Stomach (tissue), 8 donors: ENCODE measurements at regions not wholly inside any gene's neighbourhood (a gene's known extent, or its start where the extent isn't known, plus 50 kb on each side); places are given as distances from the start of the nearest gene placed in this dataset.

ENCODE experiments used
- DNase-seq, 2 donors: peaks; one replicate each; pipeline versions ENCODE4 v3.0.0 to v3.0.0-alpha.2; 2013 to 2019
- H3K27ac ChIP-seq, 5 donors: fragments of 200-600 bp in 4 of 5; sonication (generic) in 4 of 5; one replicate each; pipeline ENCODE4 v1.5.1; 2013 to 2019; ENCODE audit warnings: mild to moderate bottlenecking in 1 of 5, moderate library complexity in 1 of 5
- H3K27me3 ChIP-seq, 3 donors: fragments of 200-600 bp; sonication (generic); one replicate each; pipeline ENCODE4 v1.5.1; 2017 to 2019; ENCODE audit warnings: mixed run types in 1 of 3
- H3K36me3 ChIP-seq, 4 donors: fragments of 200-600 bp; sonication (generic); 1 replicate in 3 of 4; 2 replicates in 1 of 4; pipeline ENCODE4 v1.5.1; 2016 to 2019
- H3K4me1 ChIP-seq, 4 donors: fragments of 200-600 bp; sonication (generic); one replicate each; pipeline ENCODE4 v1.5.1; 2016 to 2019
- H3K4me3 ChIP-seq, 4 donors: fragments of 200-600 bp; sonication (generic) in 3 of 4; one replicate each; pipeline ENCODE4 v1.5.1; 2016 to 2019; ENCODE audit warnings: mild to moderate bottlenecking in 1 of 4
- H3K9me3 ChIP-seq, 4 donors: fragments of 200-600 bp; sonication (generic); one replicate each; pipeline ENCODE4 v1.5.1; 2016 to 2019
- CTCF ChIP-seq, 7 experiments: fragments of 450-650 bp in 4 of 7; fragments of 200-600 bp in 3 of 7; sonication (generic) in 3 of 7; IDR thresholded peaks; one replicate each; pipeline ENCODE4 v1.5.1; 2016 to 2019; ENCODE audit warnings: antibody characterized with exemption in 7 of 7, control low read depth in 2 of 7, mild to moderate bottlenecking in 1 of 7
- EP300 ChIP-seq: sonication (generic); formaldehyde crosslinking; IDR thresholded peaks from one replicate; pipeline ENCODE4 v1.6.1; 2017; ENCODE audit warnings: antibody characterized with exemption
- POLR2A ChIP-seq, 4 donors: fragments of 450-650 bp; IDR thresholded peaks; one replicate each; pipeline ENCODE4 v1.6.1; 2016; ENCODE audit warnings: antibody characterized with exemption in 4 of 4, control low read depth in 2 of 4, mild to moderate bottlenecking in 1 of 4, moderate library complexity in 1 of 4
- POLR2AphosphoS5 ChIP-seq, 3 donors: sonication (generic); formaldehyde crosslinking; IDR thresholded peaks; one replicate each; pipeline ENCODE4 v1.6.1; 2016; ENCODE audit warnings: antibody characterized with exemption in 3 of 3
- WGBS, 5 donors: extraction: QIAGEN DNeasy Blood & Tissue Kit in 3 of 5; methylation state at CpG; one replicate each; pipeline versions ENCODE4 v1.1.5 to v1.1.7; 2013 to 2018; 5-methylcytosine and 5-hydroxymethylcytosine counted together
- intact Hi-C: fragments of 100-400 bp; cut with DNase I; formaldehyde crosslinking; loops from one replicate; pipeline ENCODE4 v1.15.1; 2023; ENCODE audit warnings: low total_unique reads
- donor health status: healthy with polysubstance abuse.
- donor health status: Bipolar disorder and iron deficiency.
- donor health status: healthy.

GRCh38 chr4:57865264-57865663, 755.1 kb upstream of the IGFBP7 start:
- Histone ChIP-seq H3K36me3 (no peaks in the 10 kb centered on the region), H3K4me3 (no peak overlapping the region), H3K27ac (no peak overlapping the region), H3K27me3 (no peaks in the 10 kb centered on the region), H3K4me1 (no peaks in the 10 kb centered on the region), H3K9me3 (no peaks in the 10 kb centered on the region)
- intact Hi-C loops, result no loop called here
- WGBS, 5 donors, result 57 to 85% (median 74%) methylated on average over 1 of the region's 1 CpG
- no peak for DNase-seq
- TF ChIP-seq POLR2A (IDR thresholded peaks at IDR 0.05) (no peak), CTCF (IDR thresholded peaks at IDR 0.05) (no peak), POLR2AphosphoS5 (IDR thresholded peaks at IDR 0.05) (no peak), EP300 (no peak)

- TF ChIP-seq POLR2AphosphoS5 (IDR thresholded peaks at IDR 0.05) (no peak), EP300 (no peak), POLR2A (IDR thresholded peaks at IDR 0.05) (no peak), CTCF (IDR thresholded peaks at IDR 0.05) (no peak)
- DNase-seq, result no peak
- no peaks in the 10 kb centered on the region for H3K36me3 ChIP-seq
- H3K4me1 ChIP-seq, result no peaks in the 10 kb centered on the region
- no peaks in the 10 kb centered on the region for H3K9me3 ChIP-seq
- WGBS, 5 donors, result 39 to 62% (median 50%) methylated on average over 3 of the region's 3 CpGs
- intact Hi-C loops, result no loop called here
- H3K27ac ChIP-seq, result no peak overlapping the region
- no peaks in the 10 kb centered on the region for H3K27me3 ChIP-seq
- H3K4me3 ChIP-seq, result no peak overlapping the region
These were observed 744.6 kb upstream of the IGFBP7 start for GRCh38 chr4:57854748-57855147.

GRCh38 chr4:57850141-57850540, 740.0 kb upstream of the IGFBP7 start:
- intact Hi-C loops, result no loop called here
- no peak overlapping the region for H3K4me3 ChIP-seq
- TF ChIP-seq POLR2A (IDR thresholded peaks at IDR 0.05), result no peak
- TF ChIP-seq CTCF (IDR thresholded peaks at IDR 0.05), result no peak
- no peak for TF ChIP-seq EP300
- TF ChIP-seq POLR2AphosphoS5 (IDR thresholded peaks at IDR 0.05), result no peak
- H3K4me1 ChIP-seq, result no peaks in the 10 kb centered on the region
- H3K36me3 ChIP-seq, result no peaks in the 10 kb centered on the region
- no peaks in the 10 kb centered on the region for H3K9me3 ChIP-seq
- H3K27ac ChIP-seq, result no peak overlapping the region
- no peaks in the 10 kb centered on the region for H3K27me3 ChIP-seq
- no peak for DNase-seq

GRCh38 chr4:57832083-57832482, 721.9 kb upstream of the IGFBP7 start:
- WGBS, 5 donors, result 93 to 99% (median 96%) methylated on average over 2 of the region's 2 CpGs
- no peaks in the 10 kb centered on the region for H3K36me3 ChIP-seq
- H3K4me3 ChIP-seq, result no peak overlapping the region
- no peak for TF ChIP-seq POLR2A (IDR thresholded peaks at IDR 0.05)
- no peak for TF ChIP-seq EP300
- no peak for TF ChIP-seq CTCF (IDR thresholded peaks at IDR 0.05)
- no peak for TF ChIP-seq POLR2AphosphoS5 (IDR thresholded peaks at IDR 0.05)
- intact Hi-C loops, result no loop called here
- H3K9me3 ChIP-seq, result no peaks in the 10 kb centered on the region
- DNase-seq, result no peak
- H3K4me1 ChIP-seq, result no peaks in the 10 kb centered on the region
- no peaks in the 10 kb centered on the region for H3K27me3 ChIP-seq
- H3K27ac ChIP-seq, result no peak overlapping the region
